Activated CD8-positive, alpha-beta memory T cell treated with anti-CD3 and anti-CD28 coated beads for 48 hours (primary cell): ENCODE measurements at regions not wholly inside any gene's neighbourhood (a gene's known extent, or its start where the extent isn't known, plus 50 kb on each side); places are given as distances from the start of the nearest gene placed in this dataset.

ENCODE experiments used
- DNase-seq, 3 experiments: peaks; one replicate each; pipeline ENCODE4 v3.0.0-alpha.2; 2020; ENCODE audit warnings: low read depth in 2 of 3, low spot score in 2 of 3

DNA sequence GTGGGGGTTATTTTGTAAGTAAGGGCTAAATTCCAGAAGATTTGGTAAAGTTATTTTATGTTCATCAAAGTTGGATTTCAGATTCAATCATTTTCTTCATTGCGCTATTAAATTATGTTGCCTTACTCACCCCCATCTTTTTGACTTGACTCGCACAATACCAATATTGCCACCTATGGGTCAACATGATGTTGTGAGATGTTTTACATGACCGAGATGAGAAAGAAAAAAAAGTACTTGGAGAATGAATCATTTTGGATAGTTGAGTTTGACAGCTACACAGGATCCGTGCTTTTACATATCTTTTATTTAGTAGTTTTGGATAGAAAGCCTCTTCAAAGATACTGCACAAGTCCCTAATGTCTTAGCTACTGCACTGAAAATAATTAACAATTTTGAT is 224.2 kb upstream of the EMCN start:
- no peak for DNase-seq

DNA sequence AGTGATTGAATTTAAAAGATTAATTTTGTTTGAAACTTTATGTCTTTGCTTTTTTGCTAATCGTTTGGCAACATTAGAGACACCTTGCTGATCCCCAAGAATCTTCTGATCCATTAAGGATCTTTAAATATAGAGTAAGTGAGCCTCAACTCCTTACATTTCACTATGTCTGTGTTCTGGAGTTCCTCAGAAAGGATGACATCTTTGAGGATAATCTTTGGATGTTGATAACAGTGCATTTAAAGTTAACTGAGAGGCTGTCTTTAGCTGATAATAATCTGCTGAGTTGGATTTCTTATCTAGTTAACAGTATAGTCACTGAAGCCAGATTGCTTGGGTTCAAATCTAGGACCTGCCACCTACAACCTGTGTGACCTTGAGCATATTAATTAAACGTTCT is 221.6 kb upstream of the EMCN start:
- no peak for DNase-seq

DNA sequence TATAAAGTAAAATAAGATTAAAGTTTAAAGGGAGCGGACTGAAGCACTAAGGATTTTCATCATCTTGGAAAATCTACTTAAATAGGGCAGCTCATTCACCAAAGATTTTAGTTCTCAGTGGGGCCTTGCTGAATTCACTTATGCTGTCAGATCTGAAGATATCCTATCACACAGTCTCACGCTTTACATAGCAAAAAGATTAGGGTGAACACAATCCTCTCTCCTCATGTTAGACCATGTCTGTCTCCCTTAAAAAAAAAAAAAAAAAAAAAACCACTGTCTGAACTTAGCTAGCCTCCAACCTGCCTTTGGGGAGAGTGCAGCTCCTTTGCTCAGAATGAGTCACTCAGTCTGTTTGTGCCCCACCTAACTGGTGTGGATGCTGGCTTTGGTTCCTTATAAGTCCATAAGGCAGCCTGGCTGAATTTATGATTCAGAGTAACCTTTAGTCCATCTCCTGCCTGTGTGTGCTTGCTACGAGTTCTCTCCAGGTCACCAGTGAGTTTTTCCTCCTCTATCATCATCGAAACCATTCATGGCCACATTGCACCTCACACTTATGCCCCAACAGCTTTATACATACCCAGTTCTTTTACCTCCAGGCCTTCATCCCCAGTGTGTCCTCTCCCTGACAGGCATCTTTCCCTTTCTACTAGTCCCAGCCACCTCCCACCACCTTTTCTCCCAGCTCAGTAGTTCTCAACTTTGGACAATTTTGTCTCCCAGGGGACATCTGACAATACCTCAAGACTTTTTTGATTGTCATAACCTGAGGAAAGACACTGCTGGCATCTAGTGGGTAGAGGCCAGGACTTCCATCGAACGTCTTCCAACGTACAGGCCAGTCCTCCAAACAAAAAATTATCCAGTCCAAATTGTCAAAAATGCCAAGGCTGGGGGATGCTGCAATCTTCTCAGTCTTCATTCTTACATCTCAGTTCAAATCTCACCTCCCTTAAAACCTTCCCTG is 220.7 kb upstream of the EMCN start:
- DNase-seq: no peak

DNA sequence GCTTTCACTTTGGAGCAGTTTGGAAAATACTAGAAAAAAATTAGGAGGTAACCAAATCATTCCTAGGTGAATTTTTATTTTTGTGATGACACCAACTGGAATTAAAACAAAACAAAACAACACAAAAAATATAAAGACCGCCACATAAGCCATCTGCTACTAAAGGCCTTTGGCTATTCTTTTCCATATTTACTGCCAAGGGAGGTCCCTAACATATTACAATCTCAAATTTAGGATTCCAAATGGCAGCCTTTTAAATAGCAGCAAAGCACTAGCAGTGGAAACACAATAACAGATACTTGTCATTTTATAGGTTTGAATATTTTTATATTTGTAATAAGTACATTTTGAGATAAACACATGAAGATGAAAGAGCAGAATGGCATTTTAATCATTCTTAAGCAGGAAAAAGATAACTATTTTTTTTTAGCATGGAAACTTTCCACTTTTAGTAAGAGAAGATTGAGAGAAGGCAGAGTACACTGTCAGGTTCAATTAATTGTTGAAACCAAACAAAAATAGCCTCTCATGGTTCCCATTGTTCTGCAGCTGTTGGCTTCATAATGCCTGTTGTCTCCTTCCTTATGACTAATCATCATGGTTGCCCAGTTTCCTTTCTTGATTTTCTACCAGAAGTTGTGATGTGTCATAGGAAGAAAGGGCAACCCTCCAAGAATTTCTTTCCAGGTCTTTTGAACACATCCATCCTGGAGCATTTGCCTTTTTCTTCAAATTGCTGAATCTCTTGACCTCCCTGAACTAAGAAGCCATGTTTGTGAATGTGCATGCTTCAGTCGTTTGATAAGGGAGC is 219.0 kb upstream of the EMCN start:
- DNase-seq: no peak

DNA sequence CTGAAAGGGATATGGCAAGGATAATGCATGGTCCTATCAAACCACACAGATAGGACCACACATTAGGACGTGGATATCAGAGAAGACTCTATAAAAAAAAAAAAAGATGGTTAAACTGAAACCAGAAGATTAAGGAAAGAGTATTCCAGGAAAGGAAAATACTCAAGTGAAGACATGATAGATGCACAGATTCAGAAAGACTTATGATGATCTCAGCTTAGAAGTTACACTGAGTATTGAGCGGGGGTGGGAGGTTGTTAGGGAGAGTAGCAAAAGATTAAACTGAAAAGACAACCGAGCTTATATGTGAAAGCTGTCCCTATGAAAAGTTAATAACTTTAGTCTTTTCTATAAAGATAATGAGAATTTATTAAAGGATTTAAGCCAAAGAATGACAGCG is 211.0 kb upstream of the EMCN start:
- DNase-seq: no peak

DNA sequence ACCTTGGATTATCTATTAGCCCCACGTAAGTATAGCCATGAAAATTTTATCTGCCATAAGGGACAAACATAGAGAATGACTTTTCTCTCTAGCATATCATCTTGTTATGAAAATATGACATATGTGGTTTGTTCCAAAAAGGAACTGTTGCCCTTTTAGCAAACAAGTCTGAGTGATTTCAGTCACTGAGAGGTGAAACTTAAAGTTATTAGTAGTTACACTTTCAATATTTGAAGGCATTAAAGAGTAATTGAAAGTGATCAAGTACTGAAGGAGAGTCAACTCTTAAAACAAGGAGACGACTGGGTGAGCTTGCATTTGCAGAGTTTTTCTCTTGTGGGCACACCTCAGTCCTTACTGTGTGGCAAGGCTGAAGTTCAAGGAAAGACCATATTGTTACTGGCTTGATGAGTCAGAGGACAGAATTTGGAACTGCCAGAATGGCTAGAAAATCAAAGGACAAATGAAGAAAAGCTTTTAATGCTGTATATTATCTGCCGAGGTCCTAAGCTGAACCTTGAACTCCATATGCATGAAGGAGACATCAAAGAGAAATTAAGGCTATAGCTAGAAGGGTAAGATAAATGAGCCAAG is 205.1 kb upstream of the EMCN start:
- no peak for DNase-seq

DNA sequence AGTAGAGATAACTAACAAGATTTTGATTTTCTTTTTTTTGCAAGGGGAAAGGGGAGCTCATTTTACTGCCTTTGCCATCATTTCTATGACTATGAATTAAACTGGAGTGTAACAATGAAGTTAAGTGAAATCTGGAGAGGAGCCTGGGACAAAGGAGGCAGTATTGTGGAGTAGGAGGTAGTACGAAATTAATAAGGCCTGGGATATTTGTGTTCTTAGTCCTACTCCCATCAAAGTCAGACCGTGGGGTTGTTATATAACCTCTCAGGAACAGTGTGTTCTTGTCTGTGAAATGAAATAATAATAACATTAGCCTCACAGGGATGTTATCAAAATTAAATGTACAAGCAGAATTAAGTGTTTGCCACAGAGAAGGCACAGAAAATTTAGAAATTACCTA is 204.3 kb upstream of the EMCN start:
- no peak for DNase-seq

DNA sequence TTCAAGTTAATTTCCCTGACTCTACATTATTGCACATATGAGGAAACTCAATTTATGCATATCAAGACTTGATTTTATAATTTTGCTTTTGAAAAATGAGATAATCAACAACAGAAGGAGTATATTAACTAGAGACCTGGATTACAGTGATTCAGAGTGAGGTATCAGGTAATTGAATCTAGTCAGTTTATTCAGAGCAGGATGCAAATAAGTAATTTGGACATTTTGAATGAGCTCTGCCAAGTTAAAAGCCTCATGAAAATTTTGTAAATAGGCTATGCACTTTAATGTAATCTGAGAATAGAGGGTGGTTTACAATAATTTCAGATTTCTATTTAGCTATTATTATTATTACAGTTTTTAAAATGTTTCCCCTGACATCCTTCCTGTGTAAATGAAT is 203.7 kb upstream of the EMCN start:
- DNase-seq: no peak

DNA sequence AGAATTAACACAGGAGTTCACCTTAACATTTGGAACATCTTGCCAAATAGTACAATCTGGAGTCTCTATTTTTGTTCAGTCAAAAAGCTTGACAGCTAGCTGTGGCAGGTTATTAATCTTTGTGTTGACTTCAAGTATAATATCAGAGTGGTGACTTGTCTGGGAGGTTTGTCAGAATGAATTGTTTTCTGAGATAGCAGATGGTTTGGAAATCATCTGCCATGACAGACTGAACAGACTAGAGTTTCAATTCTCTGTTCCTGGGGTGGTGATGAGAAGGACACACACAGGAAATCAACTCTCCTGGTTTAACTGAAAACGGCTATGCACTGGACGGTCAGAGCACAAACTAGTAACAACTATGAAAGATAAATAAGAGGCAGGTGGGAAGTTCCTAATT is 203.3 kb upstream of the EMCN start:
- no peak for DNase-seq

DNA sequence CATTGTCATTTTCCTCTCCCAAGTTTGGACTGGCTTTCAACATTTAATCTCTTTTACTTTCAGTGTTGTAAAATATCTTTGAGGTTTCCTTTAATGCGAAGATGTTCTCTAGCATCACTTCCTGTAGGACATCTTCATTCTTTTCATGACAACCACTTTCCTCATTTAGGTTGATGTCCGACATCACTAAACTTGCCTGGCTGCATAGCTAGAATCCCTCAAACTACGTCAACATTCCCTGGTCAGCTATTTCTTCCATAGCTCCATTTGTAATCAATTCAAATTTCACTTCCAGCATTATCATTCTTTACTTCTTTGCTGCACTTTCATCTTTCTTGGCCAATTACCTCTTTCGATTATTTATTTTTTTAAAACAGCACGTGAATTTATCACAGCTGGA is 198.6 kb upstream of the EMCN start:
- DNase-seq: no peak

DNA sequence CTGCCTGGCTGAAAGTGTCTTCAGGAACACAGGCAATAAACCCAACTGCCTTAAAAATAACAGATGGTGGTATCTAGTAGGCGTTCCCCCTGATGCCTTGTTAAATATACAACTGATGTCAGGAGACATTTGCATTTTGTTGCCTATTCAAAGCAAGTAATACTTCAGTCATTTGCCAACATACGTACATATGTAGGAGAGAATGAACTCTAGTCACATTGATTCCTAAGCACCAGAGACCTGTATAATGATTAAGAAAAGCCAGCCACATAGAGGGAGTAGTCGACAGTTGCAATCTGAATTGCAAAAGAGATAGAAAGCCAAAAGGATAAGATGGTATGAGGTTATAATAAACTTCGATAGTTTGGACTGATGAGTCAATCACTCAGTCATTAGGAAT is 191.0 kb upstream of the EMCN start:
- DNase-seq: no peak

DNA sequence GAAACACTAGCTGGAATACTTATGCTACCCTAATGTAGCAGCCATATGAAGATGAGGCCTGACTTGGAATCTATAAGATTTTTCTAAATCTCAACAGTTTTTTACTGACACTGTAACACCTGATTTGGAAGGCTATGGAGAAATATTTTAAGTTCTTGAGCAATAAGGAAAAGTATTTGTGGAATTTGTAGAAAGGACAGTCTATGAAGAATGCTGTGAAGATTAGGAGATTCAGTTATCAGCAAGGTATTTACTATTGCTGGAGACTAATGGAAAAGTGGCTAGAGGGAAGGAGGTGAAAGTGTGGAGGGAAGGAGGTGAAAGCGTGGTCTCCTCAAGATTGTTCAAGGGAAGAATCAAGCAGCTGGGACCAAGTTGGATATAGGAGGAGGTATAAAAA is 190.0 kb upstream of the EMCN start:
- no peak for DNase-seq

DNA sequence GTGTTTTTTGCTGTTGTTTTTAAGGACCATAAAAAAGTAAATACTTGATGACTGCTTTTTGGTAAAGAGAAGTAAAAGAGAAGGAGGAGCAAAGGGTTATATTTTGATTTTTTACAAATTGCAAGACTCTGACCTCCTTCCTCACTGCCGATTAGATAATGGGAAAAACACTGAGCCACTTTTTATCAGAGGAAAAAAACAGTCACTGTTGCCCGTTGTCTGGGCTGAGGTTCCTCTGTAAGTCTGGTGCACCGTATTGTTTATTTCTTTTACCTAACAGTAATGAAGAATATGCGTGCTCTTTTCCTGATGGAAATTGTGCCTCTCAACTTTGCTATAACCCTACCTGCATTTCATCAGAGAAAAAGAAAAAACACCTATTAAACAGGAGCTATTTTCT is 178.7 kb upstream of the EMCN start:
- no peak for DNase-seq

DNA sequence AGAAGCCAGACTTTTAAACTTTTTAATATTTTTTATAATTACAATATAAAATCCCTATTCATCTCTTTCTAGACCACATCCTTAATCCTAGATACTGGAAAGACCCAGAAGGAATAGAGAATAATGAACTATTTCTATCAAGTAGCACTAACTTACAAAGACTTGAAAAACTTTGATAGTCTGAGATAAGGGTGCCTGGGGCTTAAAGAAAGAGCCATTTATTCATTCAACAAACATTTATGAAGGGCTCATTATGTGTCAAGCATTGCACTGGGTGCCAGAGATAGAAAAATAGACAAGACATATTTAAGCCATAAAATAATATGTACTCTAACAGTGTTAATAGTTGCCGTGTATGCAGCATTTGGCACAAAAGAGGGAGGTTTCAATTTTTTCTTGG is 178.0 kb upstream of the EMCN start:
- no peak for DNase-seq

DNA sequence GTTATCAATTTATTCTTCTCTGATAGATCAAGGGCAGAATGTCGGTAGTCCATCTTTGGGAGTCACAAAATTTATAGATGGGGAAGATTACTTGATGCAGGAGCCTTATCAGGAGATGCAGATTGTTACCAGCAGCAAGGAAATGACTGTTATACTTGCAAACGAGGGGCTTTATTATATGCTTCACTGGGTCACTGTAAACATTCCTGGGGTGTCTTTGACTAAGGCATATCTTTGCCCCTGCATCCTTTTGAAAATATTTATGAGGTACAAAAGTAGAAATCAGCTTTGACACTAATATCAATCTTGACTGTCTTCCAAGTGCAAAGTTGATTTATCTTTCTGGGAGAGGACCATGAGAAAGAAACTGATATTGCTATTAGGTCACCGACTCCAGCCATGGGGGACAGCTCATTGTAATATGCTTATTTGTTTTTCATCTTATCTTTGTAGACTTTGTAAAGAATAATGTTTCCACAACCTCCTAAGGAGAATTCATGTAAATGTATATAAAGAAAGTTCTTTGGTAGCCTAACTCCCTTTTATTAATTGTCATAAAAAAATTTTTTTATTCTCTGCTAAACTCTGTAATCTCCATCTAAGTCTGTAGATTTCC is 177.3 kb upstream of the EMCN start:
- DNase-seq: no peak

DNA sequence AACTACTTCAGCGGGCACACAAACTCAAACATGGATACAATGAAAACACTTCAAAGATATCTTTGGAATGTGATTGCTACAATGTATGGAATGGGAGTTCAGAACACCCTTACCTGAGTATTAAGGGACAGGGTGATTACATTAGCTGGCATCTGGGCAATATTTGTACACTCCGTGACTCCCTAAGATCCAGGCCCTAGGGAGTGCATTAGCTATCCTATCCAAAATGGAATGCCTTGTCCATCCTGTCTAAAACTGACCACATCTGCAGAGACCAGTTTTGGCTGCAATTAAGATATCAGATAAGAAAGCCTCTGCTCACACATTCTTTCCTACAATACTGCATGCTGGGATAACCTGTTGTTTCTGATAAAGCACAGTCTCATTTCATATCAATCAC is 176.6 kb upstream of the EMCN start:
- DNase-seq: no peak

DNA sequence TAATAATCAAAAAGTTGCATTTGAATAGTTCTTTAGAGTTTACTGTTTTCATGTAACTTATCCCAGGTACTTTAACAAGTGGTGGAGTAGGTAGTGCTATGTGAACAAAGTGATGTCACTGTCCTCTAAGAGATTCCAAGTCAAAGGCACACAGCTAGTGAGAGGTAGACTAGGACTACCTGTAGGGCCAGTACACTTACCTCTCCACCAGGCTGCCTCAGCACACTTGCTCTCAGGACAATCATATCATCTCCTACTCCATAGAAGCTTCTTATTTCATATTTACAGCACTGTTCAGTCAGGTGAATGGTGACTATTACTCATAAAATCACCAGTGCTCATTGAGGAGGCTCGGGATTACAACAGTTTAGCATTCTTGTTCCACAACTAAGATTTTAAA is 173.0 kb upstream of the EMCN start:
- DNase-seq: no peak

DNA sequence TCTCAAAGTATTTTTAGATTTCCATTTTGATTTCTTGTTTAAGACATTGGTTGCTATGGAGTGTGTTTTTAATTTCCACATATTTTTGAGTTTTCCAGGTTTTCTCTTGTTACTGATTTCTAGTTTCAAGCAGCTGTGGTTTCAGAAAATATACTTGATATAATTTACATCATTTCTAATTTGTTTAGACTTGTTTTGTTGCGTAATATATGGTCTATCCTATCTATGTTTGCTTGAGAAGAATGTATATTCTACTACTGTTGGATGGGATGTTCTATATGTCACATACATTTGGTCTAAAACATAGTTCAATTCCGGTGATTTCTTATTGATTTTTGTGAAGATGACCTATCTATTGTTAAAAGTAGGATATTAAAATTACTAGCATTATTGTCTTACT is 170.5 kb upstream of the EMCN start:
- DNase-seq: no peak

DNA sequence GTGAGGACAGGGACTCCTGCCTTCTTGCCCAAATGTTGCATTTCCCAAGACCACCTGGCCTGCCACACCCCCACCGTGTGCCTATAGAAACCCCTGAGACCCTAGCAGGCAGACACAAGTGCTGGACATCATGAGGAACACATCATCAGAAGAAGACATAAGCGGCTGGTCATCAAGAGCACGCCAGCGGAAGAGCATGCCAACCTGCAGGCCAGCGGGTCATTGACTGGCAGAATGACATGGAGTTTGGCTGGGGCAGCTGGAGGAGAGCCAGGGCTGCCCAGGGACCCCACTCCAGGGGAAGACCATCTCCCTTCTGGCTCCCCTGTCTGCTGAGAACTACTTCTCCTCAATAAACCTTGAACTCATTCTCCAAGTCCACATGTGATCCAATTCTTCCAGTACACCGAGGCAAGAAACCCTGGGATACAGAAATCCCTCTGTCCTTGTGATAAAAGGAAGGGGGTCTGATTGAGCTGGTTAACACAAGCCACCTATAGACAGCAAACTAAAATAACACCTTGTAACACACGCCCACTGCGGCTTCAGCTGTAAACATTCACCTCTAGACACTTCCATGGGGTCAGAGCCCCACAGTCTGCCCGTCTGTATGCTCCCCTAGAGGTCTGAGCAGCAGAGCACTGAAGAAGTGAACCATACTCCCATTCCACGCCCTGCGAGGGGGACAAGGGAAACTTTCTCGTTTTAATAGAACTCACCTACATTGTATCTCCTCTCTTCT is 164.8 kb upstream of the EMCN start:
- DNase-seq: no peak

DNA sequence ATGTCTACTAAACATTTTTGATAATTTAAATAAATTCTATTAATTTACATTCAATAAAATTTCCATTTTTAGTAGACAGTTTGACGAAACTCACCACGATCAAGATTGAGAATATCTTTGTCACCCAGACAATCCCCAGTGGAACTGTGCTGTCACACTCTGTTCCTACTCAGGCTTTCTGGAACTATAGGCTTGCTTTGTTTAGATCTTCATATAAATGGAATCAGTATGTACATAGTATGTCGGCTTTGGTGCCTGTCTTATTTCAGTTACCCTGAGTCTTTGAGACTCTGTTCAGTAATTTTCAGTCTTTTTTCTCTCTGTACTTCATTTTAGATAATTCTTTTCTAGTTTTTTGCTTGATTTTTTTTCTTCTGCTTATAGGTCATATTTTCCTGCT is 163.5 kb upstream of the EMCN start:
- DNase-seq: no peak

DNA sequence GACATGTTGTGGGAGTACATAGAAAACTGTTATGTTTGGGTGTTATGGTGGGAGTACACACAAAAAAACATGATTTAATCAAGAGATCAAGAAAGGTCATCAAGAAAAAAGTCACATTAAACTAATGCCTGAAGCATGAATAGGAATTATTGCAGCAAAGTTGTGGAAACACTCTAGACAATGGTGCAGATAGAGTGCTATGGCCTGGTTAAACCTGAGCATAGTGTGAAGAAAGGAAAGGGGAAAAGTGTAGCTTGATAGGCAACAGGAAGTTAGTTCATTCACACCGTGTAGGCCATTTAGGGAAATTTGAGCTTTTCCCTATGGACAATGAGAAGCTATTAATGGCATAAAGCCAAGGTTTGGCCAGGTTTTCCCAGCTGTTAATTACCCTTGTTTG is 162.1 kb upstream of the EMCN start:
- no peak for DNase-seq
